IMR-90 (cell line): ENCODE measurements at regions not wholly inside any gene's neighbourhood (a gene's known extent, or its start where the extent isn't known, plus 50 kb on each side); places are given as distances from the start of the nearest gene placed in this dataset.

Source experiments
- BHLHE40 ChIP-seq: fragments of 150-350 bp; IDR thresholded peaks from 2 replicates; pipeline ENCODE4 v1.6.1; 2016; ENCODE audit warnings: mild to moderate bottlenecking, low read depth, low read length
- CEBPB ChIP-seq: IDR thresholded peaks from 2 replicates; pipeline ENCODE4 v1.6.1; 2012; ENCODE audit warnings: low read depth, low read length, improper control_type of control experiment
- CHD1 ChIP-seq: IDR thresholded peaks from 2 replicates; pipeline ENCODE4 v1.6.1; 2012; ENCODE audit warnings: low read depth, low read length, improper control_type of control experiment
- ELK1 ChIP-seq: fragments of 150-350 bp; IDR thresholded peaks from 2 replicates; pipeline ENCODE4 v1.6.1; 2016; ENCODE audit warnings: low read depth, mild to moderate bottlenecking, low read length, moderate library complexity, borderline replicate concordance
- MAFK ChIP-seq: IDR thresholded peaks from 2 replicates; pipeline ENCODE4 v1.6.1; 2012; ENCODE audit warnings: low read depth, low read length, improper control_type of control experiment
- MAZ ChIP-seq: IDR thresholded peaks from 2 replicates; pipeline ENCODE4 v1.6.1; 2012; ENCODE audit warnings: low read depth, mild to moderate bottlenecking, low read length, improper control_type of control experiment, moderate library complexity, borderline replicate concordance
- MXI1 ChIP-seq: IDR thresholded peaks from 2 replicates; pipeline ENCODE4 v1.6.1; 2012; ENCODE audit warnings: low read depth, mild to moderate bottlenecking, low read length, moderate library complexity, borderline replicate concordance
- NFE2L2 ChIP-seq: fragments of 150-350 bp; IDR thresholded peaks from 2 replicates; pipeline ENCODE4 v1.6.1; 2016; ENCODE audit warnings: low read depth, mild to moderate bottlenecking, low read length
- POLR2A ChIP-seq: IDR thresholded peaks from 2 replicates; pipeline ENCODE4 v1.6.1; 2012; ENCODE audit warnings: mild to moderate bottlenecking, low read depth, low read length
- RAD21 ChIP-seq: IDR thresholded peaks from 2 replicates; pipeline ENCODE4 v1.6.1; 2012; ENCODE audit warnings: low read length, improper control_type of control experiment
- RFX5 ChIP-seq: IDR thresholded peaks from 2 replicates; pipeline ENCODE4 v1.8.0; 2012; ENCODE audit warnings: low read depth, mild to moderate bottlenecking, low read length, moderate library complexity
- SMC3 ChIP-seq: fragments of 150-350 bp; IDR thresholded peaks from 2 replicates; pipeline ENCODE4 v1.6.1; 2016; ENCODE audit warnings: low read depth, mild to moderate bottlenecking, antibody characterized with exemption, low read length, moderate library complexity
- TF ChIP-seq, protein P1 (sequence below): conservative IDR thresholded peaks from 2 replicates; pipeline ENCODE4 v1.5.1; 2012; ENCODE audit warnings: mild to moderate bottlenecking, low read depth, low read length, improper control_type of control experiment
- TF ChIP-seq, protein P2 (sequence below): fragments of 150-350 bp; IDR thresholded peaks from 2 replicates; pipeline ENCODE4 v1.6.1; 2017; ENCODE audit warnings: mild to moderate bottlenecking, antibody characterized with exemption, low read length, low read depth

GRCh38 chr2:49265471-49265870, 111.2 kb upstream of the FSHR start:
- TF ChIP-seq, protein P1, sequence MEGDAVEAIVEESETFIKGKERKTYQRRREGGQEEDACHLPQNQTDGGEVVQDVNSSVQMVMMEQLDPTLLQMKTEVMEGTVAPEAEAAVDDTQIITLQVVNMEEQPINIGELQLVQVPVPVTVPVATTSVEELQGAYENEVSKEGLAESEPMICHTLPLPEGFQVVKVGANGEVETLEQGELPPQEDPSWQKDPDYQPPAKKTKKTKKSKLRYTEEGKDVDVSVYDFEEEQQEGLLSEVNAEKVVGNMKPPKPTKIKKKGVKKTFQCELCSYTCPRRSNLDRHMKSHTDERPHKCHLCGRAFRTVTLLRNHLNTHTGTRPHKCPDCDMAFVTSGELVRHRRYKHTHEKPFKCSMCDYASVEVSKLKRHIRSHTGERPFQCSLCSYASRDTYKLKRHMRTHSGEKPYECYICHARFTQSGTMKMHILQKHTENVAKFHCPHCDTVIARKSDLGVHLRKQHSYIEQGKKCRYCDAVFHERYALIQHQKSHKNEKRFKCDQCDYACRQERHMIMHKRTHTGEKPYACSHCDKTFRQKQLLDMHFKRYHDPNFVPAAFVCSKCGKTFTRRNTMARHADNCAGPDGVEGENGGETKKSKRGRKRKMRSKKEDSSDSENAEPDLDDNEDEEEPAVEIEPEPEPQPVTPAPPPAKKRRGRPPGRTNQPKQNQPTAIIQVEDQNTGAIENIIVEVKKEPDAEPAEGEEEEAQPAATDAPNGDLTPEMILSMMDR, result no peak
- no peak for TF ChIP-seq POLR2A
- TF ChIP-seq NFE2L2, result no peak
- TF ChIP-seq CHD1, result no peak
- TF ChIP-seq, protein P2, sequence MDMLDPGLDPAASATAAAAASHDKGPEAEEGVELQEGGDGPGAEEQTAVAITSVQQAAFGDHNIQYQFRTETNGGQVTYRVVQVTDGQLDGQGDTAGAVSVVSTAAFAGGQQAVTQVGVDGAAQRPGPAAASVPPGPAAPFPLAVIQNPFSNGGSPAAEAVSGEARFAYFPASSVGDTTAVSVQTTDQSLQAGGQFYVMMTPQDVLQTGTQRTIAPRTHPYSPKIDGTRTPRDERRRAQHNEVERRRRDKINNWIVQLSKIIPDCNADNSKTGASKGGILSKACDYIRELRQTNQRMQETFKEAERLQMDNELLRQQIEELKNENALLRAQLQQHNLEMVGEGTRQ, result no peak
- no peak for TF ChIP-seq BHLHE40
- no peak for TF ChIP-seq RAD21
- TF ChIP-seq ELK1, result no peak
- no peak for TF ChIP-seq SMC3
- TF ChIP-seq RFX5, result no peak
- no peak for TF ChIP-seq MAFK
- TF ChIP-seq MAZ, result no peak
- TF ChIP-seq MXI1, result no peak
- no peak for TF ChIP-seq CEBPB
